ENCODE measurements at regions not wholly inside any gene's neighbourhood (a gene's known extent, or its start where the extent isn't known, plus 50 kb on each side); places are given as distances from the start of the nearest gene placed in this dataset.
A peak's percentile ranks its signal among the peaks of the same experiment; 100 is the strongest.

GRCh38 chr5:176735383-176736265 lies 74.7 kb upstream of the UNC5A start:
- no peak for ATAC-seq
- DNase-seq = peak in 1 of 3 donors; percentile 32
- no peak overlapping the region for H3K27ac ChIP-seq
- no peaks in the 10 kb centered on the region for H3K9me3 ChIP-seq
- no peaks in the 10 kb centered on the region for H3K27me3 ChIP-seq
- intact Hi-C loops (cut with DNase I) = no loop called here
- no peak for TF ChIP-seq POLR2A (IDR thresholded peaks at IDR 0.05)
- TF ChIP-seq, protein P1, sequence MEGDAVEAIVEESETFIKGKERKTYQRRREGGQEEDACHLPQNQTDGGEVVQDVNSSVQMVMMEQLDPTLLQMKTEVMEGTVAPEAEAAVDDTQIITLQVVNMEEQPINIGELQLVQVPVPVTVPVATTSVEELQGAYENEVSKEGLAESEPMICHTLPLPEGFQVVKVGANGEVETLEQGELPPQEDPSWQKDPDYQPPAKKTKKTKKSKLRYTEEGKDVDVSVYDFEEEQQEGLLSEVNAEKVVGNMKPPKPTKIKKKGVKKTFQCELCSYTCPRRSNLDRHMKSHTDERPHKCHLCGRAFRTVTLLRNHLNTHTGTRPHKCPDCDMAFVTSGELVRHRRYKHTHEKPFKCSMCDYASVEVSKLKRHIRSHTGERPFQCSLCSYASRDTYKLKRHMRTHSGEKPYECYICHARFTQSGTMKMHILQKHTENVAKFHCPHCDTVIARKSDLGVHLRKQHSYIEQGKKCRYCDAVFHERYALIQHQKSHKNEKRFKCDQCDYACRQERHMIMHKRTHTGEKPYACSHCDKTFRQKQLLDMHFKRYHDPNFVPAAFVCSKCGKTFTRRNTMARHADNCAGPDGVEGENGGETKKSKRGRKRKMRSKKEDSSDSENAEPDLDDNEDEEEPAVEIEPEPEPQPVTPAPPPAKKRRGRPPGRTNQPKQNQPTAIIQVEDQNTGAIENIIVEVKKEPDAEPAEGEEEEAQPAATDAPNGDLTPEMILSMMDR (IDR thresholded peaks at IDR 0.05) = no peak
- no peaks in the 10 kb centered on the region for H3K4me1 ChIP-seq
- H3K36me3 ChIP-seq = no peaks in the 10 kb centered on the region
- WGBS (ENCODE audit: insufficient coverage, low coverage, low lambda C conversion rate, missing lambda C conversion rate) = 54% methylated on average over 6 of the region's 16 CpGs
- no peak overlapping the region for H3K4me3 ChIP-seq

GRCh38 chr5:176736301-176736930 lies 73.9 kb upstream of the UNC5A start:
- no peak overlapping the region for H3K27ac ChIP-seq
- no peak overlapping the region for H3K4me3 ChIP-seq
- peak in 1 of 3 donors; percentile 15 for DNase-seq
- intact Hi-C loops (cut with DNase I) = no loop called here
- no peaks in the 10 kb centered on the region for H3K27me3 ChIP-seq
- H3K36me3 ChIP-seq = no peaks in the 10 kb centered on the region
- no peaks in the 10 kb centered on the region for H3K9me3 ChIP-seq
- no peak for ATAC-seq
- 10% methylated on average over 2 of the region's 10 CpGs for WGBS (ENCODE audit: insufficient coverage, low coverage, low lambda C conversion rate, missing lambda C conversion rate)
- no peak for TF ChIP-seq POLR2A (IDR thresholded peaks at IDR 0.05)
- TF ChIP-seq, protein P1 (IDR thresholded peaks at IDR 0.05) = no peak
- H3K4me1 ChIP-seq = no peaks in the 10 kb centered on the region

- TF ChIP-seq, protein P1 (IDR thresholded peaks at IDR 0.05) = no peak
- TF ChIP-seq POLR2A (IDR thresholded peaks at IDR 0.05) = no peak
- no peak overlapping the region for H3K4me3 ChIP-seq
- no peak overlapping the region for H3K27ac ChIP-seq
- no peaks in the 10 kb centered on the region for H3K4me1 ChIP-seq
- no peaks in the 10 kb centered on the region for H3K9me3 ChIP-seq
- no peaks in the 10 kb centered on the region for H3K36me3 ChIP-seq
- ATAC-seq (no peak), DNase-seq (peak in 1 of 3 donors; percentile 19)
- WGBS (ENCODE audit: insufficient coverage, low coverage, low lambda C conversion rate, missing lambda C conversion rate) = 29% methylated on average over 2 of the region's 11 CpGs
- intact Hi-C loops (cut with DNase I) = no loop called here
- no peaks in the 10 kb centered on the region for H3K27me3 ChIP-seq
These were observed 73.2 kb upstream of the UNC5A start for GRCh38 chr5:176736931-176737745.

DNA sequence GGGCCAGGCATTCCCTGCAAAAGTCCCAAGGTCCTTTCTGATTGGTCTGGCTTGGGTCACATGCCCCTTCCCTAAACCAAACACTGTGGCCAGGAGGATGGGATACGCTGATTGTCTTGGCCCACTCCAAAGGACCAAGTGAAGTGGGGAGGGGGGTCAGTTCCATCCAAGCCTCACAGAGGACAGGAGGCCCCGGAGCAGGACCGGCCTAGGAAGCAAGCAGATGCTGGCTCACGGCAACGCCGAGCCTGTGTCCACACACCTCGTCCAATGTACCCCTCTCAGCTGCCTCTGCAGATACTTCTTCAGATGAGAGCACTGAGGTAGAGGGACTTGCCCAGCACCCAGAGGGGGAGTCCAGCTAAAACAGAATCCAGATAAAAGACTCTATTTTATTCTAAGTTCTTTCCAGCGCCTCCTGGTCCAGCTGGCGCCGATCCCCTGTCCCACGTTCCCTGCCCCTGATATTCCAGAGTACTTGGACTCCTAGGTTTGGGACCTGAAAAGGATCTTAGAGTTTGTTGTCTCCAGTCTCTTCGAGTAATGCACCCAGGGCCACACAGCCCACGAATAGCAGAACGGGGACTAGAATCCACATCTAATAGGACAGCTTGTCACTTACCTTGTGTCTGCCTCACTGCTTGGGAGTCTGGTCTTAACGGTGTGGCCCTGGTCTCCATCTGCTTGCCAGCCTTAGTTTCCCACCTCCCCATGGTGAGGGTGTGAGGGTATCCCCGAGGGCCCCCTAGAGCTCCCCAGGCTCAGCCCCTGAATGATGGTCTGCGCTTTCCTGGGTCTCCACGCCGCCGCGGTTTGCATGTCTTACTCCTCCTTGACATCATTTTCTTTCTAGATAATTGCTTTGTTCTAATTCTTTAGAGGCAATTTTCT lies 72.4 kb upstream of the UNC5A start:
- H3K27me3 ChIP-seq = no peaks in the 10 kb centered on the region
- intact Hi-C loops (cut with DNase I) = no loop called here

More for the DNA sequence above, 72.4 kb upstream of the UNC5A start:
- Histone ChIP-seq H3K4me1 (no peaks in the 10 kb centered on the region), H3K36me3 (no peaks in the 10 kb centered on the region), H3K4me3 (no peak overlapping the region), H3K27ac (no peak overlapping the region), H3K9me3 (no peaks in the 10 kb centered on the region)
- no peak for TF ChIP-seq POLR2A (IDR thresholded peaks at IDR 0.05)
- TF ChIP-seq, protein P1 (IDR thresholded peaks at IDR 0.05) = no peak
- WGBS (ENCODE audit: insufficient coverage, low coverage, low lambda C conversion rate, missing lambda C conversion rate) = 72% methylated on average over 11 of the region's 21 CpGs
- ATAC-seq = no peak
- peak in 1 of 3 donors; percentile 31 for DNase-seq

Data from right lobe of liver (tissue), 6 donors.